OCI-LY1 (cell line): ENCODE measurements at regions not wholly inside any gene's neighbourhood (a gene's known extent, or its start where the extent isn't known, plus 50 kb on each side); places are given as distances from the start of the nearest gene placed in this dataset.

ENCODE experiments used
- H2AFZ ChIP-seq: fragments of 200-600 bp; sonication (generic), shearing (Covaris generic); 2 replicates; pipeline ENCODE4 v1.6.0; 2014; ENCODE audit warnings: antibody characterized with exemption, mild to moderate bottlenecking, low read length
- H3F3A ChIP-seq: fragments of 200-600 bp; sonication (generic), shearing (Covaris generic); 2 replicates; pipeline ENCODE4 v1.6.0; 2014; ENCODE audit warnings: mild to moderate bottlenecking, antibody characterized with exemption, low read length, moderate library complexity; ENCODE audit not compliant: insufficient read depth
- H3K27ac ChIP-seq: fragments of 200-600 bp; sonication (generic); 2 replicates; pipeline ENCODE4 v1.5.1; 2014; ENCODE audit warnings: low read length, mixed run types, mild to moderate bottlenecking, low read depth; ENCODE audit not compliant: poor library complexity, severe bottlenecking
- H3K27me3 ChIP-seq: fragments of 200-600 bp; sonication (generic); 2 replicates; pipeline ENCODE4 v1.6.0; 2014; ENCODE audit warnings: antibody characterized with exemption, mild to moderate bottlenecking, low read length, moderate library complexity; ENCODE audit not compliant: insufficient read depth
- H3K36me3 ChIP-seq: fragments of 200-600 bp; sonication (generic); 2 replicates; pipeline ENCODE4 v1.6.1; 2014; ENCODE audit warnings: mild to moderate bottlenecking, antibody characterized with exemption, low read length, moderate library complexity, mixed read lengths; ENCODE audit not compliant: insufficient read depth
- H3K4me1 ChIP-seq: fragments of 200-600 bp; sonication (generic); 2 replicates; pipeline ENCODE4 v1.5.1; 2014; ENCODE audit warnings: mild to moderate bottlenecking, low read length, moderate library complexity; ENCODE audit not compliant: insufficient read depth, severe bottlenecking
- H3K4me2 ChIP-seq: fragments of 200-600 bp; sonication (generic), shearing (Covaris generic); 2 replicates; pipeline ENCODE4 v1.6.1; 2014; ENCODE audit warnings: low read length
- H3K4me3 ChIP-seq: fragments of 200-600 bp; sonication (generic); 2 replicates; pipeline ENCODE4 v1.5.1; 2014; ENCODE audit warnings: low read length, low read depth, mild to moderate bottlenecking, mixed read lengths; ENCODE audit not compliant: poor library complexity, severe bottlenecking
- H3K79me2 ChIP-seq: fragments of 200-600 bp; shearing (Covaris generic); 2 replicates; pipeline ENCODE4 v1.6.1; 2016; ENCODE audit warnings: mixed run types, low read length, mixed read lengths; ENCODE audit not compliant: insufficient read depth
- H3K9ac ChIP-seq: fragments of 200-600 bp; sonication (generic), shearing (Covaris generic); 2 replicates; pipeline ENCODE4 v1.6.1; 2014; ENCODE audit warnings: mild to moderate bottlenecking, low read length, mixed read lengths
- H3K9me2 ChIP-seq: fragments of 200-600 bp; sonication (generic), shearing (Covaris generic); 2 replicates; pipeline ENCODE4 v1.6.1; 2014; ENCODE audit warnings: low read depth, mild to moderate bottlenecking, low read length, mixed read lengths
- H3K9me3 ChIP-seq: fragments of 200-600 bp; shearing (Covaris generic); 2 replicates; pipeline ENCODE4 v1.6.1; 2014; ENCODE audit warnings: low read length, mixed read lengths
- H4K20me1 ChIP-seq: fragments of 200-600 bp; sonication (generic), shearing (Covaris generic); 2 replicates; pipeline ENCODE4 v1.6.0; 2016; ENCODE audit warnings: mild to moderate bottlenecking, low read length; ENCODE audit not compliant: insufficient read depth
- CTCF ChIP-seq: fragments of 200-600 bp; sonication (generic), shearing (Covaris generic); IDR thresholded peaks from 2 replicates; pipeline ENCODE4 v1.5.1; 2017; ENCODE audit warnings: mild to moderate bottlenecking, antibody characterized with exemption, low read length, moderate library complexity, mixed read lengths
- EZH2 ChIP-seq: fragments of 200-600 bp; sonication (generic), shearing (Covaris generic); IDR thresholded peaks from 2 replicates; pipeline ENCODE4 v1.8.0; 2017; ENCODE audit warnings: borderline replicate concordance, mixed run types, mild to moderate bottlenecking, antibody characterized with exemption, low read length, moderate library complexity, mixed read lengths

GRCh38 chr22:47292546-47293320 lies 530.3 kb downstream of the TBC1D22A start:
- no peaks in the 10 kb centered on the region for H3K4me1 ChIP-seq
- TF ChIP-seq EZH2 (no peak), CTCF (no peak)
- no peak overlapping the region for H3K27ac ChIP-seq
- H3K9ac ChIP-seq, result no peak overlapping the region
- no peaks in the 10 kb centered on the region for H3K36me3 ChIP-seq
- no peaks in the 10 kb centered on the region for H3K79me2 ChIP-seq
- H2AFZ ChIP-seq, result no peak overlapping the region
- peaks cover 4% of the 10 kb centered on the region for H3K27me3 ChIP-seq
- H3K4me2 ChIP-seq, result no peak overlapping the region
- H3K4me3 ChIP-seq, result no peak overlapping the region
- no peaks in the 10 kb centered on the region for H3K9me2 ChIP-seq
- no peaks in the 10 kb centered on the region for H4K20me1 ChIP-seq
- H3F3A ChIP-seq, result no peaks in the 10 kb centered on the region
- no peaks in the 10 kb centered on the region for H3K9me3 ChIP-seq

GRCh38 chr22:47291565-47292495 lies 529.4 kb downstream of the TBC1D22A start:
- TF ChIP-seq CTCF (no peak), EZH2 (no peak)
- H3K27ac ChIP-seq, result no peak overlapping the region
- H4K20me1 ChIP-seq, result no peaks in the 10 kb centered on the region
- H3K36me3 ChIP-seq, result no peaks in the 10 kb centered on the region
- no peaks in the 10 kb centered on the region for H3K9me3 ChIP-seq
- H3K4me2 ChIP-seq, result no peak overlapping the region
- H3F3A ChIP-seq, result no peaks in the 10 kb centered on the region
- H2AFZ ChIP-seq, result no peak overlapping the region
- H3K4me1 ChIP-seq, result no peaks in the 10 kb centered on the region
- H3K4me3 ChIP-seq, result no peak overlapping the region
- H3K9me2 ChIP-seq, result no peaks in the 10 kb centered on the region
- H3K27me3 ChIP-seq, result peaks cover 4% of the 10 kb centered on the region
- no peaks in the 10 kb centered on the region for H3K79me2 ChIP-seq
- H3K9ac ChIP-seq, result no peak overlapping the region

GRCh38 chr22:47290706-47291430 lies 528.4 kb downstream of the TBC1D22A start:
- no peaks in the 10 kb centered on the region for H3K9me2 ChIP-seq
- no peak overlapping the region for H2AFZ ChIP-seq
- no peaks in the 10 kb centered on the region for H4K20me1 ChIP-seq
- H3K9ac ChIP-seq, result no peak overlapping the region
- H3K27ac ChIP-seq, result no peak overlapping the region
- no peaks in the 10 kb centered on the region for H3K79me2 ChIP-seq
- H3K9me3 ChIP-seq, result no peaks in the 10 kb centered on the region
- no peak overlapping the region for H3K4me2 ChIP-seq
- H3K36me3 ChIP-seq, result no peaks in the 10 kb centered on the region
- H3K4me1 ChIP-seq, result no peaks in the 10 kb centered on the region
- peaks cover 4% of the 10 kb centered on the region; the same call in 1 of the 2 replicates for H3K27me3 ChIP-seq
- TF ChIP-seq EZH2, result no peak
- TF ChIP-seq CTCF, result no peak
- no peak overlapping the region for H3K4me3 ChIP-seq
- H3F3A ChIP-seq, result no peaks in the 10 kb centered on the region
